ENCODE measurements at regions not wholly inside any gene's neighbourhood (a gene's known extent, or its start where the extent isn't known, plus 50 kb on each side); places are given as distances from the start of the nearest gene placed in this dataset.

DNA sequence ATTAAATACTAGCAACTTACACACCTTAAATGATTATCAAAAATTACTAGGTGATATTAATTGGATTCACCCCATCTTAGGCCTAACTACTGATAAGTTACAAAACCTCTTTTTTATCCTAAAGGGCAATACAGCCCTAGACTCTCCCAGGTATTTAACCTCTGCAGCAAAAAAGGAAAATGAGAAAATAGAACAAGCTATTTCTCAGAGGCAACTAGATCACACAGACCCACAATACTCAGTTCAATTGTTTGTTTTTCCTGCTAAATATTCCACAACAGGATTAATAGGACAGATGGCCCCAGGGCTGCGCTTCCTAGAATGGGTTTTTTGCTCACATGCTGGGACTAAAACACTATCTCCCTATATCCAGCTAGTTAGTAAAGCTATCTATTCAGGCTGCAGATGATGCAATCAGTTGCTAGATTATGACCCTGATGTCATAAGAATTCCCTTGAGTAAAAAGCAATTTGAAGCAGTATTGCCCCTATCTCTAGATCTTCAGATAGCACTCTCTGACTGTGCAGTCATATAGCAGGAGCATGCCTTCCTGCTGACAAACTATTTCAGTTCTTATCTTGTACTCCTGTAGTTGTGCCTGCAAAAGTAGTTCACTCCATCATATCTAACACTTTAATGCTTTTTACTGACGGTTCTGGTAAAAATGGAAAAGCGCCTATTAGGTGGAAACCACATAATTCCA lies 1595.5 kb upstream of the TENM4 start:
- no peaks in the 10 kb centered on the region for H3K4me1 ChIP-seq (ENCODE audit: insufficient read depth)
- 97 to 99% (median 98%) methylated on average over 3 of the region's 3 CpGs for WGBS, 3 donors

GRCh38 chr11:81033779-81034540 lies 1593.1 kb upstream of the TENM4 start:
- intact Hi-C loops (cut with DNase I), result no loop called here
- no peak for TF ChIP-seq POLR2A (IDR thresholded peaks at IDR 0.05)
- no peak for TF ChIP-seq CTCF (IDR thresholded peaks at IDR 0.05)
- no peak for TF ChIP-seq EP300 (IDR thresholded peaks at IDR 0.05)
- WGBS, 3 donors, result 32 to 50% (median 33%) methylated on average over 6 of the region's 6 CpGs
- H3K27me3 ChIP-seq, result no peaks in the 10 kb centered on the region
- H3K4me3 ChIP-seq, result no peak overlapping the region
- no peaks in the 10 kb centered on the region for H3K4me1 ChIP-seq (ENCODE audit: insufficient read depth)
- H3K36me3 ChIP-seq, result no peaks in the 10 kb centered on the region
- DNase-seq, result no peak
- peaks cover 0 to 3% of the 10 kb centered on the region in 2 donors for H3K9me3 ChIP-seq
- no peak overlapping the region for H3K27ac ChIP-seq

More for the DNA sequence above, 1595.5 kb upstream of the TENM4 start:
- Histone ChIP-seq H3K9me3 (peaks cover 0 to 3% of the 10 kb centered on the region in 2 donors), H3K27me3 (no peaks in the 10 kb centered on the region), H3K4me3 (no peak overlapping the region), H3K27ac (no peak overlapping the region), H3K36me3 (no peaks in the 10 kb centered on the region)
- no peak for DNase-seq
- intact Hi-C loops (cut with DNase I), result no loop called here
- TF ChIP-seq EP300 (IDR thresholded peaks at IDR 0.05) (no peak), POLR2A (IDR thresholded peaks at IDR 0.05) (no peak), CTCF (IDR thresholded peaks at IDR 0.05) (no peak)

- 91 to 97% (median 96%) methylated on average over 10 of the region's 10 CpGs for WGBS, 3 donors
- DNase-seq, result no peak
These were observed 1592.1 kb upstream of the TENM4 start for GRCh38 chr11:81032906-81033305.

DNA sequence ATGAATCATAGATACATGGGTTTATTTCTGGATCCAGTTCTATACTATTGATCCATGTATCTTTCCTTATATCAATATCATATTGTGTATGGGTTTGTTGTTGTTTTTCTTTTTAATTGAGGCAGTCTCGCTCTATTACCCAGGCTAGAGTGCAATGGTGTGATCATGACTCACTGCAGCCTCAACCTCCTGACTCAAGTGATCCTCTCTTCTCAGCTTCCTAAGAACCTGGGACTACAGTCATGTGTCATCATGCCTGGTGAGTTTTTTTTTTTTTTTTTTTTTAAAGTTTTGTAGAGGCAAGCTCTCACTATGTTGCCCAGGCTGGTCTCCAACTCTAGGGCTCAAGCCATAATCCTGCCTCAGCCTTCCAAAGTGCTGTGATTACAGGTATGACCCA lies 1589.4 kb upstream of the TENM4 start:
- Histone ChIP-seq H3K4me3 (no peak overlapping the region), H3K9me3 (no peaks in the 10 kb centered on the region), H3K27ac (no peak overlapping the region), H3K36me3 (no peaks in the 10 kb centered on the region), H3K27me3 (no peaks in the 10 kb centered on the region), H3K4me1 (ENCODE audit: insufficient read depth) (no peaks in the 10 kb centered on the region)
- no peak for DNase-seq
- intact Hi-C loops (cut with DNase I), result no loop called here
- no peak for TF ChIP-seq POLR2A (IDR thresholded peaks at IDR 0.05)
- 87 to 91% (median 90%) methylated on average over 1 of the region's 1 CpG for WGBS, 3 donors

More at GRCh38 chr11:81032906-81033305, 1592.1 kb upstream of the TENM4 start:
- H3K4me1 ChIP-seq (ENCODE audit: insufficient read depth), result no peaks in the 10 kb centered on the region
- TF ChIP-seq EP300 (IDR thresholded peaks at IDR 0.05), result no peak
- no peak for TF ChIP-seq POLR2A (IDR thresholded peaks at IDR 0.05)
- TF ChIP-seq CTCF (IDR thresholded peaks at IDR 0.05), result no peak
- intact Hi-C loops (cut with DNase I), result no loop called here
- no peak overlapping the region for H3K4me3 ChIP-seq
- H3K9me3 ChIP-seq, result peaks cover 0 to 3% of the 10 kb centered on the region in 2 donors
- no peak overlapping the region for H3K27ac ChIP-seq
- no peaks in the 10 kb centered on the region for H3K27me3 ChIP-seq
- H3K36me3 ChIP-seq, result no peaks in the 10 kb centered on the region

- Histone ChIP-seq H3K36me3 (no peaks in the 10 kb centered on the region), H3K9me3 (no peaks in the 10 kb centered on the region), H3K4me1 (ENCODE audit: insufficient read depth) (no peaks in the 10 kb centered on the region), H3K27me3 (no peaks in the 10 kb centered on the region), H3K4me3 (no peak overlapping the region), H3K27ac (no peak overlapping the region)
- WGBS, 3 donors, result 96 to 100% (median 98%) methylated on average over 1 of the region's 1 CpG
- no peak for DNase-seq
- TF ChIP-seq POLR2A (IDR thresholded peaks at IDR 0.05) (no peak), CTCF (IDR thresholded peaks at IDR 0.05) (no peak), EP300 (IDR thresholded peaks at IDR 0.05) (no peak)
- intact Hi-C loops (cut with DNase I), result no loop called here
These were observed 1585.2 kb upstream of the TENM4 start for GRCh38 chr11:81026032-81026431.
